GM12873 (cell line): ENCODE measurements at regions not wholly inside any gene's neighbourhood (a gene's known extent, or its start where the extent isn't known, plus 50 kb on each side); places are given as distances from the start of the nearest gene placed in this dataset.
A peak's percentile ranks its signal among the peaks of the same experiment; 100 is the strongest.

ENCODE experiments used
- CTCF ChIP-seq: IDR thresholded peaks from 2 replicates; pipeline ENCODE4 v1.5.1; 2012; ENCODE audit warnings: low read depth, mild to moderate bottlenecking, moderate library complexity, low read length, control low read depth; ENCODE audit not compliant: insufficient read depth; ENCODE audit errors: missing control alignments

GRCh38 chrX:94041881-94042280, 367.9 kb downstream of the FAM133A start:
- TF ChIP-seq CTCF = no peak

GRCh38 chrX:94045724-94046123, 371.7 kb downstream of the FAM133A start:
- no peak for TF ChIP-seq CTCF

DNA sequence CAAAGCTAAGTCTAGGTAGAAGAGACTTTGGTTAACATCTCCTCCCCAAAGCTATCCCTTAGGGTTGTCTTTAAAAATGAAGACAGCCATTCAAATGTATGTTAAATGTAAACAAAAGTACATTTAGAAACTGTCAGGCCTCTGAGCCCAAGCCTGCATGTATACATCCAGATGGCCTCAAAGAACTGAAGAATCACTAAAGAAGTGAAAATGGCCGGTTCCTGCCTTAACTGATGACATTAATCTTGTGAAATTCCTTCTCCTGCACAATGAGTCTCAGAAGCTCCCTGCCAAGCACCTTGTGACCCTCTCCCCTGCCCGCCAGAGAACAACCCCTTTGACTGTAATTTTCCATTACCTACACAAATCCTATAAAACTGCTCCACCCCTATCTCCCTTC, 377.9 kb downstream of the FAM133A start:
- no peak for TF ChIP-seq CTCF

GRCh38 chrX:94053575-94053974, 379.6 kb downstream of the FAM133A start:
- no peak for TF ChIP-seq CTCF

DNA sequence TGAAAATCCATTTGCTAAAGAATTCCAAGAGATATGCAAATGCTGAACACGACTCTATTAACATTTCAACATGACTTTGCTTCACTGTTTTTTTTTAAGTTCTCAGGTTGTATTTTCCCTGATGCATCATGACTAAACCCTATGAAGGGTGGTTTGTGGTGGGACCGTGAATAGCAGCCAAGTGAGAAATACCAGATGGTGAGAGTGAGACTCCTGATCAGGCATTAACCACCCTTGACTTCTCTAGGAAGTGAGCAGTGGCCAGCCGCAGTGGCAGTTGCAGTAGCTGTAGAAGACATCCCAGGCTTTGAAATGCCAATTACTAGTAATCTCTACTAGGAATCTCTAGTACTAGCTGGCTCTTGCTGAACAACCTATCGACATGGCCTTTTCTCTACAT, 383.4 kb downstream of the FAM133A start:
- no peak for TF ChIP-seq CTCF

GRCh38 chrX:94058728-94059382, 384.8 kb downstream of the FAM133A start:
- TF ChIP-seq CTCF = peak; percentile 58

- no peak for TF ChIP-seq CTCF
These were observed 391.1 kb downstream of the FAM133A start for GRCh38 chrX:94065091-94065490.

GRCh38 chrX:94089149-94089548, 415.1 kb downstream of the FAM133A start:
- TF ChIP-seq CTCF = no peak
